Adrenal gland (tissue), 9 donors: ENCODE measurements at regions not wholly inside any gene's neighbourhood (a gene's known extent, or its start where the extent isn't known, plus 50 kb on each side); places are given as distances from the start of the nearest gene placed in this dataset.

Experiments
- DNase-seq, 7 donors: peaks; one replicate each; pipeline ENCODE4 v3.0.0-alpha.2; 2019 to 2020
- H3K27ac ChIP-seq, 5 donors: fragments of 200-600 bp; sonication (generic) in 4 of 5; 1 replicate in 3 of 5; 2 replicates in 2 of 5; pipeline versions ENCODE4 v1.5.1 to v1.8.0; 2016 to 2020; ENCODE audit warnings: mild to moderate bottlenecking in 1 of 5
- H3K27me3 ChIP-seq: fragments of 200-600 bp; 2 replicates; pipeline ENCODE4 v1.8.0; 2021
- H3K36me3 ChIP-seq, 2 donors: fragments of 200-600 bp; replicated peaks in 1 of 2; 1 replicate in 1 of 2; 2 replicates in 1 of 2; pipeline versions ENCODE4 v1.5.1 to v1.8.0; 2018 to 2022
- H3K4me1 ChIP-seq, 2 donors: fragments of 200-600 bp; replicated peaks in 1 of 2; 1 replicate in 1 of 2; 2 replicates in 1 of 2; pipeline versions ENCODE4 v1.5.1 to v1.8.0; 2018 to 2021
- H3K4me3 ChIP-seq, 4 donors: fragments of 200-600 bp; sonication (generic) in 3 of 4; one replicate each; pipeline ENCODE4 v1.5.1; 2016 to 2018
- H3K9me3 ChIP-seq, 3 donors: fragments of 200-600 bp; sonication (generic) in 1 of 3; replicated peaks in 1 of 3; 1 replicate in 2 of 3; 2 replicates in 1 of 3; pipeline versions ENCODE4 v1.5.1 to v1.8.0; 2016 to 2021
- POLR2A ChIP-seq, 2 donors: fragments of 450-650 bp; IDR thresholded peaks; one replicate each; pipeline ENCODE4 v1.6.1; 2017; ENCODE audit warnings: antibody characterized with exemption in 2 of 2, mild to moderate bottlenecking in 2 of 2, moderate library complexity in 1 of 2
- WGBS, 4 donors: extraction: QIAGEN DNeasy Blood & Tissue Kit in 2 of 4; methylation state at CpG; one replicate each; pipeline versions ENCODE4 v1.1.5 to v1.1.7; 2013 to 2017; 5-methylcytosine and 5-hydroxymethylcytosine counted together
- intact Hi-C, 2 donors: fragments of 100-400 bp; cut with DNase I; formaldehyde crosslinking; loops; one replicate each; pipeline versions ENCODE4 v1.14.1 to v1.15.0; 2022 to 2023
- TF ChIP-seq, protein P1 (sequence below), 6 experiments: fragments of 450-650 bp in 4 of 6; fragments of 200-600 bp in 2 of 6; sonication (generic) in 1 of 6; IDR thresholded peaks; 1 replicate in 5 of 6; 2 replicates in 1 of 6; pipeline versions ENCODE4 v1.5.1 to v1.8.0; 2016 to 2021; ENCODE audit warnings: antibody characterized with exemption in 6 of 6, mild to moderate bottlenecking in 2 of 6, moderate library complexity in 1 of 6
- donor health status: healthy with polysubstance abuse.
- donor health status: Bipolar disorder and iron deficiency.
- donor health status: DM: yes; HTN: yes; CAD: no.
- donor health status: DM: no; HTN: no; CAD: no.
- donor health status: DM: no; HTN: no; CAD: no.

GRCh38 chr9:33677961-33678360, 117.4 kb upstream of the PRSS3 start:
- peaks cover 0 to 5% (median 0%) of the 10 kb centered on the region in 3 donors for H3K9me3 ChIP-seq
- TF ChIP-seq POLR2A (IDR thresholded peaks at IDR 0.05), result no peak
- TF ChIP-seq, protein P1, sequence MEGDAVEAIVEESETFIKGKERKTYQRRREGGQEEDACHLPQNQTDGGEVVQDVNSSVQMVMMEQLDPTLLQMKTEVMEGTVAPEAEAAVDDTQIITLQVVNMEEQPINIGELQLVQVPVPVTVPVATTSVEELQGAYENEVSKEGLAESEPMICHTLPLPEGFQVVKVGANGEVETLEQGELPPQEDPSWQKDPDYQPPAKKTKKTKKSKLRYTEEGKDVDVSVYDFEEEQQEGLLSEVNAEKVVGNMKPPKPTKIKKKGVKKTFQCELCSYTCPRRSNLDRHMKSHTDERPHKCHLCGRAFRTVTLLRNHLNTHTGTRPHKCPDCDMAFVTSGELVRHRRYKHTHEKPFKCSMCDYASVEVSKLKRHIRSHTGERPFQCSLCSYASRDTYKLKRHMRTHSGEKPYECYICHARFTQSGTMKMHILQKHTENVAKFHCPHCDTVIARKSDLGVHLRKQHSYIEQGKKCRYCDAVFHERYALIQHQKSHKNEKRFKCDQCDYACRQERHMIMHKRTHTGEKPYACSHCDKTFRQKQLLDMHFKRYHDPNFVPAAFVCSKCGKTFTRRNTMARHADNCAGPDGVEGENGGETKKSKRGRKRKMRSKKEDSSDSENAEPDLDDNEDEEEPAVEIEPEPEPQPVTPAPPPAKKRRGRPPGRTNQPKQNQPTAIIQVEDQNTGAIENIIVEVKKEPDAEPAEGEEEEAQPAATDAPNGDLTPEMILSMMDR (IDR thresholded peaks at IDR 0.05), result no peak
- no peak overlapping the region for H3K4me3 ChIP-seq
- no peak overlapping the region for H3K27ac ChIP-seq
- 76 to 84% (median 80%) methylated on average over 3 of the region's 3 CpGs for WGBS, 4 donors
- H3K4me1 ChIP-seq, result peaks cover 0 to 4% of the 10 kb centered on the region in 2 donors
- intact Hi-C loops, result no loop called here
- peaks cover 18% of the 10 kb centered on the region for H3K27me3 ChIP-seq
- no peak for DNase-seq
- no peaks in the 10 kb centered on the region for H3K36me3 ChIP-seq

DNA sequence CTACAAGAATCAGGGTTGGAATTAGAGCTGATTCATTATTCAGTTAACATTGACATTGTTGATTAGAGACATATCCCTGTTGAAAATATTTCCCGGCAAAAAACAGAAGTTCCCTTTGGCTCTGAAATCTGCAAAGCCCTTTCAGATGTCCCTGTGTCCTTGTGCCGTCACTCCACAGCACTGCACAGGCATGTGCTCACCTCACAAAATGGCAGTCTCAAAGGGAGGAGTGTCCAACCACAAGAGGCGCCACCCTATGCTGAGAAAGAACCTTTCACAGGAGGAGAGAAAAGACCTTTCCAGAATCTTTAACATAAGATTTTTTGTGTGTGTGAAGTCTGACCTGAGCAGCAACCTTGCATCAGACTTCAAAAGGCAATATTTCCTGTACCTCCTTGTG, 112.8 kb upstream of the PRSS3 start:
- Histone ChIP-seq H3K27me3 (peaks cover 15% of the 10 kb centered on the region), H3K27ac (no peak overlapping the region), H3K9me3 (peaks cover 0 to 3% (median 0%) of the 10 kb centered on the region in 3 donors), H3K4me1 (peaks cover 0 to 2% of the 10 kb centered on the region in 2 donors), H3K36me3 (no peaks in the 10 kb centered on the region), H3K4me3 (no peak overlapping the region)
- intact Hi-C loops, result no loop called here
- WGBS, 4 donors, result 79 to 84% (median 82%) methylated on average over 2 to 3 of the region's 3 CpGs
- DNase-seq, result no peak
- no peak for TF ChIP-seq POLR2A (IDR thresholded peaks at IDR 0.05)
- TF ChIP-seq, protein P1 (IDR thresholded peaks at IDR 0.05), result no peak

GRCh38 chr9:33684831-33685230, 110.5 kb upstream of the PRSS3 start:
- peaks cover 10% of the 10 kb centered on the region for H3K27me3 ChIP-seq
- intact Hi-C loops, result no loop called here
- TF ChIP-seq, protein P1 (IDR thresholded peaks at IDR 0.05), result no peak
- no peak for TF ChIP-seq POLR2A (IDR thresholded peaks at IDR 0.05)
- H3K4me3 ChIP-seq, result no peak overlapping the region
- no peaks in the 10 kb centered on the region for H3K9me3 ChIP-seq
- peaks cover 0 to 8% of the 10 kb centered on the region in 2 donors for H3K4me1 ChIP-seq
- no peak overlapping the region for H3K27ac ChIP-seq
- DNase-seq, result no peak
- H3K36me3 ChIP-seq, result no peaks in the 10 kb centered on the region

GRCh38 chr9:33686942-33687341, 108.4 kb upstream of the PRSS3 start:
- Histone ChIP-seq H3K27me3 (no peaks in the 10 kb centered on the region), H3K27ac (no peak overlapping the region), H3K9me3 (no peaks in the 10 kb centered on the region), H3K4me3 (no peak overlapping the region), H3K36me3 (no peaks in the 10 kb centered on the region), H3K4me1 (peaks cover 0 to 8% of the 10 kb centered on the region in 2 donors)
- intact Hi-C loops, result no loop called here
- 74 to 77% (median 76%) methylated on average over 4 of the region's 4 CpGs for WGBS, 4 donors
- TF ChIP-seq, protein P1 (IDR thresholded peaks at IDR 0.05), result no peak
- no peak for TF ChIP-seq POLR2A (IDR thresholded peaks at IDR 0.05)
- no peak for DNase-seq
